Suprapubic skin (tissue), 4 donors: ENCODE measurements at regions not wholly inside any gene's neighbourhood (a gene's known extent, or its start where the extent isn't known, plus 50 kb on each side); places are given as distances from the start of the nearest gene placed in this dataset.

Experiments used
- CTCF ChIP-seq, 2 donors: fragments of 200-600 bp in 1 of 2; fragments of 450-650 bp in 1 of 2; sonication (generic) in 1 of 2; IDR thresholded peaks; one replicate each; pipeline ENCODE4 v1.5.1; 2016 to 2019; ENCODE audit warnings: antibody characterized with exemption in 2 of 2, mild to moderate bottlenecking in 1 of 2, moderate library complexity in 1 of 2
- EP300 ChIP-seq: sonication (generic); formaldehyde crosslinking; IDR thresholded peaks from one replicate; pipeline ENCODE4 v1.6.1; 2017; ENCODE audit warnings: antibody characterized with exemption
- POLR2A ChIP-seq, 2 donors: fragments of 450-650 bp; IDR thresholded peaks; one replicate each; pipeline ENCODE4 v1.6.1; 2017; ENCODE audit warnings: antibody characterized with exemption in 2 of 2, mild to moderate bottlenecking in 2 of 2, moderate library complexity in 2 of 2
- POLR2AphosphoS5 ChIP-seq, 3 donors: sonication (generic); formaldehyde crosslinking; IDR thresholded peaks; one replicate each; pipeline ENCODE4 v1.6.1; 2017; ENCODE audit warnings: antibody characterized with exemption in 3 of 3

GRCh38 chr1:219397511-219397910, 215.4 kb downstream of the ZC3H11B start:
- TF ChIP-seq CTCF (IDR thresholded peaks at IDR 0.05) (no peak), POLR2AphosphoS5 (IDR thresholded peaks at IDR 0.05) (no peak), POLR2A (IDR thresholded peaks at IDR 0.05) (no peak), EP300 (no peak)
